ENCODE measurements at regions not wholly inside any gene's neighbourhood (a gene's known extent, or its start where the extent isn't known, plus 50 kb on each side); places are given as distances from the start of the nearest gene placed in this dataset.
"Not testable (repeated sequence)": the region's sequence is repeated elsewhere in the genome, so short reads cannot be mapped to it uniquely, and the experiment has no call there.

GRCh38 chr6:97462938-97463598 lies 180.1 kb upstream of the MMS22L start:
- FAIRE-seq, result no peak
- DNase-seq (ENCODE audit: insufficient read length, low spot score), result no peak

GRCh38 chr6:97465877-97466561 lies 183.0 kb upstream of the MMS22L start:
- TF ChIP-seq TAF1 (IDR thresholded peaks at IDR 0.05; ENCODE audit: low read depth, low read length), result no peak
- TF ChIP-seq PAX5 (IDR thresholded peaks at IDR 0.05; ENCODE audit: insufficient read depth, low read length, severe bottlenecking), result no peak
- TF ChIP-seq POLR2A (IDR thresholded peaks at IDR 0.05; ENCODE audit: low read depth, low read length), result no peak
- no peak for TF ChIP-seq POLR2AphosphoS5 (IDR thresholded peaks at IDR 0.05; ENCODE audit: low read depth, low read length)
- TF ChIP-seq SPI1 (IDR thresholded peaks at IDR 0.05; ENCODE audit: low read depth, low read length), result no peak
- DNase-seq (ENCODE audit: insufficient read length, low spot score), result no peak
- FAIRE-seq, result no peak

More at GRCh38 chr6:97462938-97463598, 180.1 kb upstream of the MMS22L start:
- TF ChIP-seq SPI1 (IDR thresholded peaks at IDR 0.05; ENCODE audit: low read depth, low read length) (no peak), TAF1 (IDR thresholded peaks at IDR 0.05; ENCODE audit: low read depth, low read length) (no peak), POU2F2 (IDR thresholded peaks at IDR 0.05; ENCODE audit: low read depth, low read length) (no peak), PAX5 (IDR thresholded peaks at IDR 0.05; ENCODE audit: insufficient read depth, low read length, severe bottlenecking) (no peak)

GRCh38 chr6:97468981-97469380 lies 186.0 kb upstream of the MMS22L start:
- FAIRE-seq (no peak), DNase-seq (ENCODE audit: insufficient read length, low spot score) (no peak)
- TF ChIP-seq POLR2A (IDR thresholded peaks at IDR 0.05; ENCODE audit: low read depth, low read length) (no peak), TAF1 (IDR thresholded peaks at IDR 0.05; ENCODE audit: low read depth, low read length) (no peak), POU2F2 (IDR thresholded peaks at IDR 0.05; ENCODE audit: low read depth, low read length) (no peak)

- no peak for TF ChIP-seq POLR2AphosphoS5 (IDR thresholded peaks at IDR 0.05; ENCODE audit: low read depth, low read length)
- no peak for TF ChIP-seq TAF1 (IDR thresholded peaks at IDR 0.05; ENCODE audit: low read depth, low read length)
- no peak for TF ChIP-seq POU2F2 (IDR thresholded peaks at IDR 0.05; ENCODE audit: low read depth, low read length)
- TF ChIP-seq PAX5 (IDR thresholded peaks at IDR 0.05; ENCODE audit: insufficient read depth, low read length, severe bottlenecking), result no peak
- DNase-seq (ENCODE audit: insufficient read length, low spot score), result no peak
- no peak for FAIRE-seq
Measured at GRCh38 chr6:97469451-97469850, 186.4 kb upstream of the MMS22L start.

- no peak for DNase-seq (ENCODE audit: insufficient read length, low spot score)
- TF ChIP-seq POLR2AphosphoS5 (IDR thresholded peaks at IDR 0.05; ENCODE audit: low read depth, low read length) (no peak), SPI1 (IDR thresholded peaks at IDR 0.05; ENCODE audit: low read depth, low read length) (no peak), PAX5 (IDR thresholded peaks at IDR 0.05; ENCODE audit: insufficient read depth, low read length, severe bottlenecking) (no peak), POU2F2 (IDR thresholded peaks at IDR 0.05; ENCODE audit: low read depth, low read length) (no peak), POLR2A (IDR thresholded peaks at IDR 0.05; ENCODE audit: low read depth, low read length) (no peak), TAF1 (IDR thresholded peaks at IDR 0.05; ENCODE audit: low read depth, low read length) (no peak)
- no peak for FAIRE-seq
Measured at GRCh38 chr6:97470322-97470721, 187.3 kb upstream of the MMS22L start.

- DNase-seq (ENCODE audit: insufficient read length, low spot score) (no peak), FAIRE-seq (no peak)
- no peak for TF ChIP-seq SPI1 (IDR thresholded peaks at IDR 0.05; ENCODE audit: low read depth, low read length)
- TF ChIP-seq POLR2A (IDR thresholded peaks at IDR 0.05; ENCODE audit: low read depth, low read length), result no peak
- no peak for TF ChIP-seq POLR2AphosphoS5 (IDR thresholded peaks at IDR 0.05; ENCODE audit: low read depth, low read length)
- TF ChIP-seq POU2F2 (IDR thresholded peaks at IDR 0.05; ENCODE audit: low read depth, low read length), result no peak
- no peak for TF ChIP-seq TAF1 (IDR thresholded peaks at IDR 0.05; ENCODE audit: low read depth, low read length)
Measured at GRCh38 chr6:97473979-97474378, 191.0 kb upstream of the MMS22L start.

GRCh38 chr6:97497713-97498331 lies 214.8 kb upstream of the MMS22L start:
- FAIRE-seq (peak; percentile 85), DNase-seq (ENCODE audit: insufficient read length, low spot score) (no peak)
- no peak for TF ChIP-seq TAF1 (IDR thresholded peaks at IDR 0.05; ENCODE audit: low read depth, low read length)
- TF ChIP-seq SPI1 (IDR thresholded peaks at IDR 0.05; ENCODE audit: low read depth, low read length), result no peak
- no peak for TF ChIP-seq POLR2A (IDR thresholded peaks at IDR 0.05; ENCODE audit: low read depth, low read length)
- TF ChIP-seq POU2F2 (IDR thresholded peaks at IDR 0.05; ENCODE audit: low read depth, low read length), result no peak
- no peak for TF ChIP-seq POLR2AphosphoS5 (IDR thresholded peaks at IDR 0.05; ENCODE audit: low read depth, low read length)
- TF ChIP-seq PAX5 (IDR thresholded peaks at IDR 0.05; ENCODE audit: insufficient read depth, low read length, severe bottlenecking), result no peak

GRCh38 chr6:97501853-97502252 lies 218.8 kb upstream of the MMS22L start:
- FAIRE-seq, result no peak
- TF ChIP-seq POLR2AphosphoS5 (IDR thresholded peaks at IDR 0.05; ENCODE audit: low read depth, low read length) (no peak), SPI1 (IDR thresholded peaks at IDR 0.05; ENCODE audit: low read depth, low read length) (no peak), POU2F2 (IDR thresholded peaks at IDR 0.05; ENCODE audit: low read depth, low read length) (no peak), POLR2A (IDR thresholded peaks at IDR 0.05; ENCODE audit: low read depth, low read length) (no peak), PAX5 (IDR thresholded peaks at IDR 0.05; ENCODE audit: insufficient read depth, low read length, severe bottlenecking) (no peak), TAF1 (IDR thresholded peaks at IDR 0.05; ENCODE audit: low read depth, low read length) (no peak)
- DNase-seq (ENCODE audit: insufficient read length, low spot score), result no peak

GRCh38 chr6:97508646-97509045 lies 225.6 kb upstream of the MMS22L start:
- FAIRE-seq (no peak), DNase-seq (ENCODE audit: insufficient read length, low spot score) (no peak)
- TF ChIP-seq PAX5 (IDR thresholded peaks at IDR 0.05; ENCODE audit: insufficient read depth, low read length, severe bottlenecking) (no peak), POU2F2 (IDR thresholded peaks at IDR 0.05; ENCODE audit: low read depth, low read length) (no peak)

GRCh38 chr6:97513260-97513659 lies 230.2 kb upstream of the MMS22L start:
- not testable (repeated sequence) for DNase-seq (ENCODE audit: insufficient read length, low spot score); FAIRE-seq
